HFFc6 (cell line): ENCODE measurements at regions not wholly inside any gene's neighbourhood (a gene's known extent, or its start where the extent isn't known, plus 50 kb on each side); places are given as distances from the start of the nearest gene placed in this dataset.

Source experiments
- DNase-seq: peaks from one replicate; pipeline ENCODE4 v3.0.0-alpha.2; 2018
- H3K27ac Mint-ChIP-seq: 2 replicates; pipeline ENCODE4 v1.8.0; 2020; ENCODE audit warnings: mild to moderate bottlenecking, mixed read lengths
- H3K27me3 Mint-ChIP-seq: 2 replicates; pipeline ENCODE4 v1.8.0; 2021; ENCODE audit warnings: mild to moderate bottlenecking, moderate library complexity, mixed read lengths; ENCODE audit not compliant: insufficient read depth
- H3K36me3 Mint-ChIP-seq: 2 replicates; pipeline ENCODE4 v1.8.0; 2021; ENCODE audit warnings: low read depth, mixed read lengths
- H3K4me1 Mint-ChIP-seq: 2 replicates; pipeline ENCODE4 v1.8.0; 2020; ENCODE audit warnings: low read depth, mixed read lengths
- H3K4me3 Mint-ChIP-seq: 2 replicates; pipeline ENCODE4 v1.8.0; 2020; ENCODE audit warnings: mild to moderate bottlenecking, moderate library complexity, mixed read lengths
- H3K9me3 Mint-ChIP-seq: 2 replicates; pipeline ENCODE4 v1.8.0; 2020; ENCODE audit warnings: mild to moderate bottlenecking, mixed read lengths
- TF ChIP-seq, protein P1 (sequence below): fragments of 200-600 bp; sonication (generic); IDR thresholded peaks from 2 replicates; pipeline ENCODE4 v1.5.0; 2021; ENCODE audit warnings: antibody characterized with exemption, mild to moderate bottlenecking

- Mint-ChIP-seq H3K4me1 (peaks cover 8% of the 10 kb centered on the region), H3K27ac (no peak overlapping the region), H3K36me3 (no peaks in the 10 kb centered on the region), H3K27me3 (peaks cover 27% of the 10 kb centered on the region), H3K4me3 (no peak overlapping the region), H3K9me3 (no peaks in the 10 kb centered on the region)
- TF ChIP-seq, protein P1, sequence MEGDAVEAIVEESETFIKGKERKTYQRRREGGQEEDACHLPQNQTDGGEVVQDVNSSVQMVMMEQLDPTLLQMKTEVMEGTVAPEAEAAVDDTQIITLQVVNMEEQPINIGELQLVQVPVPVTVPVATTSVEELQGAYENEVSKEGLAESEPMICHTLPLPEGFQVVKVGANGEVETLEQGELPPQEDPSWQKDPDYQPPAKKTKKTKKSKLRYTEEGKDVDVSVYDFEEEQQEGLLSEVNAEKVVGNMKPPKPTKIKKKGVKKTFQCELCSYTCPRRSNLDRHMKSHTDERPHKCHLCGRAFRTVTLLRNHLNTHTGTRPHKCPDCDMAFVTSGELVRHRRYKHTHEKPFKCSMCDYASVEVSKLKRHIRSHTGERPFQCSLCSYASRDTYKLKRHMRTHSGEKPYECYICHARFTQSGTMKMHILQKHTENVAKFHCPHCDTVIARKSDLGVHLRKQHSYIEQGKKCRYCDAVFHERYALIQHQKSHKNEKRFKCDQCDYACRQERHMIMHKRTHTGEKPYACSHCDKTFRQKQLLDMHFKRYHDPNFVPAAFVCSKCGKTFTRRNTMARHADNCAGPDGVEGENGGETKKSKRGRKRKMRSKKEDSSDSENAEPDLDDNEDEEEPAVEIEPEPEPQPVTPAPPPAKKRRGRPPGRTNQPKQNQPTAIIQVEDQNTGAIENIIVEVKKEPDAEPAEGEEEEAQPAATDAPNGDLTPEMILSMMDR = no peak
- no peak for DNase-seq
Measured at GRCh38 chr9:38201844-38202243, 132.8 kb upstream of the SHB start.

DNA sequence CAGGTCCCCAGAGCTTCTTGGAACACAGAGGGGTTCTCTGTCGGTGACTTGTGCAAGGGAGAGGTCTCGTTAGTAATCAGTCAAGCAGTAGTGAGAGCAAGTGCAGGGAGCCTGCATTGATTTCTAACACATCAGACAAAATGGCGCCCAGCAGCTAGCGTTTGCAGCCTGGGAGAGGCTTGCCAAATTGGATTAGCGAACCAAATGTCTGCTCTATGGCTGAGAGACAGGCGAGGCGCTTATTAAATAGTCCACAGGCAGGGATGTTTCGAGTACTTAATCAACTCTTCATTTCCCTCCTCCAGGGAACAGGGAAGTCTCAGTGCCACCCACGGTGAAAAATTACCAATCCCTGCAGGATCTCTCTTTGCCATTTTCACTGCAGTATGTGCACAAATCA is 131.4 kb upstream of the SHB start:
- Mint-ChIP-seq H3K4me3 (no peak overlapping the region), H3K9me3 (no peaks in the 10 kb centered on the region), H3K27me3 (peaks cover 33% of the 10 kb centered on the region), H3K4me1 (peaks cover 6% of the 10 kb centered on the region), H3K36me3 (no peaks in the 10 kb centered on the region), H3K27ac (no peak overlapping the region)
- TF ChIP-seq, protein P1 = no peak
- no peak for DNase-seq

DNA sequence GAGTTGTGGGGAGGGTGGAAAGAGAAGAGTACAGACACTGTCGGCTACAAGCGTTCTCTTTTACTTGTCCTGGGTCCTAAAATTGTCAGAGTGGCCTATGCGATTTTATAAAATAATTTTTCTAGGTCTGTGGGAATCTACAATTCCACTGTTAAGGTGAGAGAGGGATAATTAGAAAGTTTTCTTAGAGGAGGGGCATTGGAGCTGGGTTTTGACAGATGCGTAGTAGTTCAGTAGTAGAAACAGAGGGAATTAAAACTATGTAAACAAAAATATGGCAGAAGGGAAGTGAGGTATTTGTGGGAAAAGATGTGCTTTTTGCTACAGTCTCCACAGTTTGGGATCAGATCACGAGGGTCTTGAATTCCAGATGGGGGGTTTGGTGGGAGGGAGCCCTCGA is 129.1 kb upstream of the SHB start:
- TF ChIP-seq, protein P1 = no peak
- DNase-seq = no peak
- Mint-ChIP-seq H3K4me3 (no peak overlapping the region), H3K4me1 (no peaks in the 10 kb centered on the region), H3K27ac (no peak overlapping the region), H3K27me3 (peaks cover 28% of the 10 kb centered on the region), H3K36me3 (no peaks in the 10 kb centered on the region), H3K9me3 (no peaks in the 10 kb centered on the region)

- no peaks in the 10 kb centered on the region for H3K36me3 Mint-ChIP-seq
- TF ChIP-seq, protein P1 = no peak
- no peak overlapping the region for H3K4me3 Mint-ChIP-seq
- H3K4me1 Mint-ChIP-seq = no peaks in the 10 kb centered on the region
- no peak for DNase-seq
- H3K27me3 Mint-ChIP-seq = peaks cover 24% of the 10 kb centered on the region
- H3K27ac Mint-ChIP-seq = no peak overlapping the region
- no peaks in the 10 kb centered on the region for H3K9me3 Mint-ChIP-seq
Measured at GRCh38 chr9:38196714-38197113, 127.7 kb upstream of the SHB start.

DNA sequence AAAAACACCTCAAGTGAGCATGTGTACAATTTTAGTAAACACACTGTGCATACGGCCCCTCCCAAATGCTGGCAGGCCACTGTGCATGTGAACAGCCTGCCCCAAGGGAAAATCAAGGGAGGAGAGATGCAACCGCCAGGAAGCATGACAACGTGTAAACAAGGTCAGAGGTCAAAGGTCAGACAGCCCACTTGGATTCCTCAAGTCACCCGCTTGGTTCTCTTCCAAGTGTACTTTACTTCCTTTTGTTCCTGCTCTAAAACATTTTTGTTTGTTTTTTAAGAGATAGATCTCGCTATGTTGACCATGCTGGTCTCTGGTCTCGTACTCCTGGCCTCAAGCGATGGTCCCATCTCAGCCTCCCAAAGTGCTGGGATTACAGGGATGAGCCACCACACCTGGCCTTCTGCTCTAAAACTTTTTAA is 126.7 kb upstream of the SHB start:
- Mint-ChIP-seq H3K27me3 (peaks cover 17% of the 10 kb centered on the region), H3K27ac (no peak overlapping the region), H3K4me1 (no peaks in the 10 kb centered on the region), H3K36me3 (no peaks in the 10 kb centered on the region), H3K4me3 (no peak overlapping the region), H3K9me3 (no peaks in the 10 kb centered on the region)
- TF ChIP-seq, protein P1 = no peak
- DNase-seq = no peak

DNA sequence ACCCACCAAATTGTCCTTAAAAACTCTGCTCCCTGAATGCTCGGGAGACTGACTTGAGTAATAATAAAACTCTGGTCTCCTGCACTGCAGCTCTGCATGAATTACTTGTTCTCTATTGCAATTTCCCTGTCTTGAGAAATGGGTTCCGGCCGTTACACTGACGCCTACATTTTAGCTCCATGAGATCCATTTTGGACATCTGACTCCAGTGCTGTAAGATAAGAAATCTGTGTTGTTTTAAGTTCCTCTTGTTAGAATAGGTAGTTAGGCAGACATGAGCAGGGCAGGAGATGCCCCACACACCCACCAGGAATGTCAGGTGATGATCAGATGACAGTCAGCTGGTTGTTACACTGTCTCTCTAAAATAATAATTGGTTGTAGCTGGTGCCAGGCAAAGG is 125.8 kb upstream of the SHB start:
- Mint-ChIP-seq H3K36me3 (no peaks in the 10 kb centered on the region), H3K27ac (no peak overlapping the region), H3K27me3 (peaks cover 14% of the 10 kb centered on the region), H3K4me3 (no peak overlapping the region), H3K4me1 (no peaks in the 10 kb centered on the region), H3K9me3 (no peaks in the 10 kb centered on the region)
- TF ChIP-seq, protein P1 = no peak
- no peak for DNase-seq
